Activated naive CD8-positive, alpha-beta T cell treated with anti-CD3 and anti-CD28 coated beads, Interleukin-2, amount 10 ng/mL, durations not matched to agents 7 days and 5 days (primary cell): ENCODE measurements at regions not wholly inside any gene's neighbourhood (a gene's known extent, or its start where the extent isn't known, plus 50 kb on each side); places are given as distances from the start of the nearest gene placed in this dataset.
"Not testable (repeated sequence)": the region's sequence is repeated elsewhere in the genome, so short reads cannot be mapped to it uniquely, and the experiment has no call there.

Experiments used
- ATAC-seq: fragments of 150-1000 bp; cut with Tn5 transposase; one replicate; pipeline ENCODE4 v1.10.0; 2021; ENCODE audit warnings: low read depth, moderate library complexity
- POLR2A ChIA-PET: fragments of 350-600 bp; sonication (Branson Sonifier 250); formaldehyde crosslinking; loops from one replicate; lab custom pipeline; 2021; ENCODE audit warnings: antibody characterized with exemption; lab: Charles Lee
- DNase-seq: peaks from one replicate; pipeline ENCODE4 v3.0.0; 2021
- H3K27ac Mint-ChIP-seq: one replicate; pipeline ENCODE4 v1.8.0; 2022; ENCODE audit warnings: mild to moderate bottlenecking, mixed read lengths
- H3K27me3 Mint-ChIP-seq: one replicate; pipeline ENCODE4 v1.8.0; 2022; ENCODE audit warnings: mild to moderate bottlenecking, moderate library complexity, mixed read lengths
- H3K36me3 Mint-ChIP-seq: one replicate; pipeline ENCODE4 v1.8.0; 2021; ENCODE audit warnings: mild to moderate bottlenecking, mixed read lengths
- H3K4me1 Mint-ChIP-seq: one replicate; pipeline ENCODE4 v1.8.0; 2021; ENCODE audit warnings: mixed read lengths
- H3K4me3 Mint-ChIP-seq: one replicate; pipeline ENCODE4 v1.8.0; 2022; ENCODE audit warnings: mild to moderate bottlenecking, moderate library complexity, mixed read lengths
- H3K9me3 Mint-ChIP-seq: one replicate; pipeline ENCODE4 v1.8.0; 2021; ENCODE audit warnings: mixed read lengths

GRCh38 chr11:24264868-24265267 is 232.0 kb upstream of the LUZP2 start:
- H3K4me3 Mint-ChIP-seq: no peak overlapping the region
- H3K4me1 Mint-ChIP-seq: no peaks in the 10 kb centered on the region
- ATAC-seq (no peak), DNase-seq (no peak)
- H3K9me3 Mint-ChIP-seq: peaks cover 5% of the 10 kb centered on the region
- H3K27ac Mint-ChIP-seq: no peak overlapping the region
- POLR2A ChIA-PET: no interaction called here
- no peaks in the 10 kb centered on the region for H3K36me3 Mint-ChIP-seq
- H3K27me3 Mint-ChIP-seq: no peaks in the 10 kb centered on the region

GRCh38 chr11:24267014-24267413 is 229.8 kb upstream of the LUZP2 start:
- ATAC-seq: no peak

GRCh38 chr11:24271798-24272197 is 225.1 kb upstream of the LUZP2 start:
- Mint-ChIP-seq H3K4me3 (no peak overlapping the region), H3K27me3 (no peaks in the 10 kb centered on the region), H3K27ac (no peak overlapping the region), H3K9me3 (peaks cover 6% of the 10 kb centered on the region), H3K36me3 (no peaks in the 10 kb centered on the region), H3K4me1 (no peaks in the 10 kb centered on the region)
- DNase-seq (no peak), ATAC-seq (no peak)
- POLR2A ChIA-PET: no interaction called here

More at GRCh38 chr11:24267014-24267413, 229.8 kb upstream of the LUZP2 start:
- no peaks in the 10 kb centered on the region for H3K27me3 Mint-ChIP-seq
- DNase-seq: no peak
- H3K9me3 Mint-ChIP-seq: peaks cover 5% of the 10 kb centered on the region
- no peaks in the 10 kb centered on the region for H3K4me1 Mint-ChIP-seq
- H3K4me3 Mint-ChIP-seq: no peak overlapping the region
- no peak overlapping the region for H3K27ac Mint-ChIP-seq
- no peaks in the 10 kb centered on the region for H3K36me3 Mint-ChIP-seq
- POLR2A ChIA-PET: no interaction called here

- H3K4me3 Mint-ChIP-seq, H3K27me3 Mint-ChIP-seq, H3K4me1 Mint-ChIP-seq, ATAC-seq, DNase-seq, H3K9me3 Mint-ChIP-seq, H3K27ac Mint-ChIP-seq, H3K36me3 Mint-ChIP-seq, POLR2A ChIA-PET: not testable (repeated sequence)
These were observed 222.6 kb upstream of the LUZP2 start for GRCh38 chr11:24274214-24274781.

- Mint-ChIP-seq H3K36me3 (no peaks in the 10 kb centered on the region), H3K27me3 (no peaks in the 10 kb centered on the region), H3K4me1 (no peaks in the 10 kb centered on the region), H3K9me3 (peaks cover 10% of the 10 kb centered on the region), H3K4me3 (no peak overlapping the region), H3K27ac (no peak overlapping the region)
- DNase-seq (no peak), ATAC-seq (no peak)
- POLR2A ChIA-PET: no interaction called here
These were observed 210.6 kb upstream of the LUZP2 start for GRCh38 chr11:24286238-24286637.

GRCh38 chr11:24289301-24289700 is 207.6 kb upstream of the LUZP2 start:
- no peaks in the 10 kb centered on the region for H3K4me1 Mint-ChIP-seq
- no peaks in the 10 kb centered on the region for H3K36me3 Mint-ChIP-seq
- no peaks in the 10 kb centered on the region for H3K27me3 Mint-ChIP-seq
- H3K27ac Mint-ChIP-seq: no peak overlapping the region
- no peak for ATAC-seq
- POLR2A ChIA-PET: no interaction called here
- no peak for DNase-seq
- H3K9me3 Mint-ChIP-seq: peaks cover 11% of the 10 kb centered on the region
- no peak overlapping the region for H3K4me3 Mint-ChIP-seq

- no peak for DNase-seq
- Mint-ChIP-seq H3K4me1 (no peaks in the 10 kb centered on the region), H3K4me3 (no peak overlapping the region), H3K9me3 (peaks cover 6% of the 10 kb centered on the region), H3K27ac (no peak overlapping the region), H3K36me3 (no peaks in the 10 kb centered on the region), H3K27me3 (no peaks in the 10 kb centered on the region)
- POLR2A ChIA-PET: no interaction called here
- no peak for ATAC-seq
These were observed 202.9 kb upstream of the LUZP2 start for GRCh38 chr11:24293964-24294363.

GRCh38 chr11:24295360-24295759 is 201.5 kb upstream of the LUZP2 start:
- H3K27me3 Mint-ChIP-seq: no peaks in the 10 kb centered on the region
- DNase-seq (no peak), ATAC-seq (no peak)
- H3K27ac Mint-ChIP-seq: no peak overlapping the region
- H3K9me3 Mint-ChIP-seq: peaks cover 6% of the 10 kb centered on the region
- H3K4me3 Mint-ChIP-seq: no peak overlapping the region
- no peaks in the 10 kb centered on the region for H3K4me1 Mint-ChIP-seq
- POLR2A ChIA-PET: no interaction called here
- no peaks in the 10 kb centered on the region for H3K36me3 Mint-ChIP-seq

- Mint-ChIP-seq H3K4me1 (no peaks in the 10 kb centered on the region), H3K36me3 (no peaks in the 10 kb centered on the region), H3K27ac (no peak overlapping the region), H3K4me3 (no peak overlapping the region), H3K9me3 (peaks cover 3% of the 10 kb centered on the region), H3K27me3 (no peaks in the 10 kb centered on the region)
- DNase-seq (no peak), ATAC-seq (no peak)
- POLR2A ChIA-PET: no interaction called here
These were observed 199.4 kb upstream of the LUZP2 start for GRCh38 chr11:24297461-24297860.

GRCh38 chr11:24298146-24298545 is 198.7 kb upstream of the LUZP2 start:
- H3K27ac Mint-ChIP-seq: no peak overlapping the region
- no peak overlapping the region for H3K4me3 Mint-ChIP-seq
- no peaks in the 10 kb centered on the region for H3K4me1 Mint-ChIP-seq
- ATAC-seq: no peak
- POLR2A ChIA-PET: no interaction called here
- H3K9me3 Mint-ChIP-seq: peaks cover 2% of the 10 kb centered on the region
- H3K27me3 Mint-ChIP-seq: no peaks in the 10 kb centered on the region
- DNase-seq: no peak
- no peaks in the 10 kb centered on the region for H3K36me3 Mint-ChIP-seq

GRCh38 chr11:24311974-24312373 is 184.9 kb upstream of the LUZP2 start:
- DNase-seq (no peak), ATAC-seq (no peak)
- Mint-ChIP-seq H3K27me3 (no peaks in the 10 kb centered on the region), H3K36me3 (no peaks in the 10 kb centered on the region), H3K4me3 (no peak overlapping the region), H3K27ac (no peak overlapping the region), H3K4me1 (no peaks in the 10 kb centered on the region), H3K9me3 (peaks cover 2% of the 10 kb centered on the region)
- POLR2A ChIA-PET: no interaction called here

GRCh38 chr11:24312464-24313238 is 184.2 kb upstream of the LUZP2 start:
- no peaks in the 10 kb centered on the region for H3K27me3 Mint-ChIP-seq
- no peak overlapping the region for H3K27ac Mint-ChIP-seq
- no peaks in the 10 kb centered on the region for H3K4me1 Mint-ChIP-seq
- H3K9me3 Mint-ChIP-seq: peaks cover 2% of the 10 kb centered on the region
- POLR2A ChIA-PET: no interaction called here
- ATAC-seq: no peak
- no peak overlapping the region for H3K4me3 Mint-ChIP-seq
- no peaks in the 10 kb centered on the region for H3K36me3 Mint-ChIP-seq
- DNase-seq: no peak

GRCh38 chr11:24321229-24321628 is 175.6 kb upstream of the LUZP2 start:
- H3K4me1 Mint-ChIP-seq: no peaks in the 10 kb centered on the region
- H3K4me3 Mint-ChIP-seq: no peak overlapping the region
- ATAC-seq (no peak), DNase-seq (no peak)
- H3K36me3 Mint-ChIP-seq: no peaks in the 10 kb centered on the region
- peaks cover 2% of the 10 kb centered on the region for H3K9me3 Mint-ChIP-seq
- no peak overlapping the region for H3K27ac Mint-ChIP-seq
- POLR2A ChIA-PET: no interaction called here
- no peaks in the 10 kb centered on the region for H3K27me3 Mint-ChIP-seq

- POLR2A ChIA-PET: no interaction called here
- Mint-ChIP-seq H3K4me1 (no peaks in the 10 kb centered on the region), H3K27me3 (no peaks in the 10 kb centered on the region), H3K36me3 (no peaks in the 10 kb centered on the region), H3K27ac (no peak overlapping the region), H3K4me3 (no peak overlapping the region), H3K9me3 (peaks cover 1% of the 10 kb centered on the region)
- DNase-seq: no peak
- no peak for ATAC-seq
These were observed 172.6 kb upstream of the LUZP2 start for GRCh38 chr11:24324211-24324610.
